ENCODE measurements at regions not wholly inside any gene's neighbourhood (a gene's known extent, or its start where the extent isn't known, plus 50 kb on each side); places are given as distances from the start of the nearest gene placed in this dataset.

DNA sequence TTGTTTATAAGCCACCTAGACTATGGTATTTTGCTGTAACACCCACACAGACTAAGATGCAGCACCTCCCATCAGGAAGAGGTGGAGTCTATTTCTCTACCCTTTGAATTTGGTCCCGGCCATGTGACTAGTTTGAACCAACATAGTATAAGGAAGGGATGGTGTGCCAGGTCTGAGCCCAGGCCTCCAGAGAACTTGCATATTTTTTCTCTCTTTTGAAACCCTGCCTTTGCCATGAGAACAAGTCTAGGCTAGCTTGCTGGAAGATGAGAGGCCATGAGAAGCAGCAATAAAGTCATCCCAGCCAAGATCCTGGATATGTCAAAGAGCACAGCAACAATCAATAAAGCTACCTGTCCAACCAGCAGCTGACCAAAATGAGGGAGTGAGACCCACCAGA, 63.0 kb upstream of the ANKEF1 start:
- Histone ChIP-seq H3K4me2 (no peak overlapping the region), H3K79me2 (ENCODE audit: insufficient read depth, low read depth) (no peaks in the 10 kb centered on the region), H3K4me1 (ENCODE audit: low read depth, poor library complexity, severe bottlenecking) (no peaks in the 10 kb centered on the region), H3K27me3 (ENCODE audit: insufficient read depth, low read depth) (no peaks in the 10 kb centered on the region), H3K36me3 (ENCODE audit: insufficient read depth) (no peaks in the 10 kb centered on the region), H3K27ac (no peak overlapping the region), H3K4me3 (IDR thresholded peaks at IDR 0.05; ENCODE audit: insufficient read depth, low read depth, low read length) (no peak overlapping the region), H2AFZ (ENCODE audit: low read depth) (no peak overlapping the region), H4K20me1 (ENCODE audit: insufficient read depth) (no peaks in the 10 kb centered on the region), H3K9ac (no peak overlapping the region)
- TF ChIP-seq, protein P1, sequence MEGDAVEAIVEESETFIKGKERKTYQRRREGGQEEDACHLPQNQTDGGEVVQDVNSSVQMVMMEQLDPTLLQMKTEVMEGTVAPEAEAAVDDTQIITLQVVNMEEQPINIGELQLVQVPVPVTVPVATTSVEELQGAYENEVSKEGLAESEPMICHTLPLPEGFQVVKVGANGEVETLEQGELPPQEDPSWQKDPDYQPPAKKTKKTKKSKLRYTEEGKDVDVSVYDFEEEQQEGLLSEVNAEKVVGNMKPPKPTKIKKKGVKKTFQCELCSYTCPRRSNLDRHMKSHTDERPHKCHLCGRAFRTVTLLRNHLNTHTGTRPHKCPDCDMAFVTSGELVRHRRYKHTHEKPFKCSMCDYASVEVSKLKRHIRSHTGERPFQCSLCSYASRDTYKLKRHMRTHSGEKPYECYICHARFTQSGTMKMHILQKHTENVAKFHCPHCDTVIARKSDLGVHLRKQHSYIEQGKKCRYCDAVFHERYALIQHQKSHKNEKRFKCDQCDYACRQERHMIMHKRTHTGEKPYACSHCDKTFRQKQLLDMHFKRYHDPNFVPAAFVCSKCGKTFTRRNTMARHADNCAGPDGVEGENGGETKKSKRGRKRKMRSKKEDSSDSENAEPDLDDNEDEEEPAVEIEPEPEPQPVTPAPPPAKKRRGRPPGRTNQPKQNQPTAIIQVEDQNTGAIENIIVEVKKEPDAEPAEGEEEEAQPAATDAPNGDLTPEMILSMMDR (conservative IDR thresholded peaks at IDR 0.05; ENCODE audit: low read depth, low read length), result no peak

GRCh38 chr20:9969626-9970025, 65.2 kb upstream of the ANKEF1 start:
- Histone ChIP-seq H3K27ac (no peak overlapping the region), H3K4me2 (no peak overlapping the region), H3K79me2 (ENCODE audit: insufficient read depth, low read depth) (no peaks in the 10 kb centered on the region), H3K27me3 (ENCODE audit: insufficient read depth, low read depth) (no peaks in the 10 kb centered on the region), H2AFZ (ENCODE audit: low read depth) (no peak overlapping the region), H3K36me3 (ENCODE audit: insufficient read depth) (no peaks in the 10 kb centered on the region), H3K4me1 (ENCODE audit: low read depth, poor library complexity, severe bottlenecking) (no peaks in the 10 kb centered on the region), H3K9ac (no peak overlapping the region), H4K20me1 (ENCODE audit: insufficient read depth) (no peaks in the 10 kb centered on the region), H3K4me3 (IDR thresholded peaks at IDR 0.05; ENCODE audit: insufficient read depth, low read depth, low read length) (no peak overlapping the region)
- TF ChIP-seq, protein P1 (conservative IDR thresholded peaks at IDR 0.05; ENCODE audit: low read depth, low read length), result no peak

DNA sequence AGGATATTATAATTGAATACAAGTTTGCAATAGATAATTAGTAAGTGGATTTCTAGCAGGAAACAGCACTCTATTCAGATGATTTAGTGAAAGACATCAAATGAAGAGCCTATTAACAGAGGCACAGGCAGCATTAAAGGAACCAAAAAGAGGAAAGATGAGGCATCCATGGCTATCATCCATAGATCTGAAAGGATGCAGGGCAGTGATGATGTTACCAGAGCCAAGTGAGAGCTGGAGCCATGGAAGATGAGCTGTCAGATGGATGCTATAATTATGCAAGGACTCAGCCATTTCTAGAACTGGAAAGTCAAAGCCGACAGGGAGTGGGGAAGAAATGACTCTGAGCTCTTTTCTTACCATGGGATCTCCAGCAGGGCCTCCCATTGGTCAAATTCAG, 66.8 kb upstream of the ANKEF1 start:
- H4K20me1 ChIP-seq (ENCODE audit: insufficient read depth), result no peaks in the 10 kb centered on the region
- H3K9ac ChIP-seq, result no peak overlapping the region
- H3K27ac ChIP-seq, result no peak overlapping the region
- H3K4me1 ChIP-seq (ENCODE audit: low read depth, poor library complexity, severe bottlenecking), result no peaks in the 10 kb centered on the region
- TF ChIP-seq, protein P1 (conservative IDR thresholded peaks at IDR 0.05; ENCODE audit: low read depth, low read length), result no peak
- no peaks in the 10 kb centered on the region for H3K27me3 ChIP-seq (ENCODE audit: insufficient read depth, low read depth)
- no peak overlapping the region for H3K4me3 ChIP-seq (IDR thresholded peaks at IDR 0.05; ENCODE audit: insufficient read depth, low read depth, low read length)
- no peak overlapping the region for H2AFZ ChIP-seq (ENCODE audit: low read depth)
- H3K36me3 ChIP-seq (ENCODE audit: insufficient read depth), result no peaks in the 10 kb centered on the region
- no peak overlapping the region for H3K4me2 ChIP-seq
- no peaks in the 10 kb centered on the region for H3K79me2 ChIP-seq (ENCODE audit: insufficient read depth, low read depth)

DNA sequence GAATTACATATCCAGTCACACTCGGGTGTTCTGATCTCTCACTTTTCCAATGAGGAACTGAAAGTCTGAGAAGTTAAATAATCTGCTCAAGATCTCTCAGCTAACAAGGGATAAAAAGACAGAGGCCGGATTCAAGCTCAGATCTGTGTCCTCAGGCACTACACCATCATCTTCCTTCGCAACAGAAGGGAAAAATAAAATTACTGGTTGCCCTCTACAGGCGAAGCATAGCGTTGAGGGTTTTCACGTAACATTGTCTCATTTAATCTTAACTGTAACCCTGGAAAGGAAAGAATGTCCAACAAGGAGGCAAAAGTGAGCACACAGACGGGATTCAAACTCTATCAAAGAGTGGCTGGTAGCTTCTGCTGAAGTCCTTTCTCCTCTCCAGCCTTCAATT, 67.8 kb upstream of the ANKEF1 start:
- H3K79me2 ChIP-seq (ENCODE audit: insufficient read depth, low read depth), result no peaks in the 10 kb centered on the region
- no peak overlapping the region for H3K4me3 ChIP-seq (IDR thresholded peaks at IDR 0.05; ENCODE audit: insufficient read depth, low read depth, low read length)
- no peaks in the 10 kb centered on the region for H3K4me1 ChIP-seq (ENCODE audit: low read depth, poor library complexity, severe bottlenecking)
- no peaks in the 10 kb centered on the region for H3K27me3 ChIP-seq (ENCODE audit: insufficient read depth, low read depth)
- no peaks in the 10 kb centered on the region for H3K36me3 ChIP-seq (ENCODE audit: insufficient read depth)
- H3K27ac ChIP-seq, result no peak overlapping the region
- no peak overlapping the region for H3K4me2 ChIP-seq
- H2AFZ ChIP-seq (ENCODE audit: low read depth), result no peak overlapping the region
- TF ChIP-seq, protein P1 (conservative IDR thresholded peaks at IDR 0.05; ENCODE audit: low read depth, low read length), result no peak
- no peak overlapping the region for H3K9ac ChIP-seq
- no peaks in the 10 kb centered on the region for H4K20me1 ChIP-seq (ENCODE audit: insufficient read depth)

GRCh38 chr20:9963029-9963428, 71.8 kb upstream of the ANKEF1 start:
- Histone ChIP-seq H2AFZ (ENCODE audit: low read depth) (no peak overlapping the region), H3K4me1 (ENCODE audit: low read depth, poor library complexity, severe bottlenecking) (no peaks in the 10 kb centered on the region), H4K20me1 (ENCODE audit: insufficient read depth) (no peaks in the 10 kb centered on the region), H3K4me3 (IDR thresholded peaks at IDR 0.05; ENCODE audit: insufficient read depth, low read depth, low read length) (no peak overlapping the region), H3K79me2 (ENCODE audit: insufficient read depth, low read depth) (no peaks in the 10 kb centered on the region), H3K36me3 (ENCODE audit: insufficient read depth) (no peaks in the 10 kb centered on the region), H3K27ac (no peak overlapping the region), H3K27me3 (ENCODE audit: insufficient read depth, low read depth) (no peaks in the 10 kb centered on the region), H3K4me2 (no peak overlapping the region), H3K9ac (no peak overlapping the region)
- TF ChIP-seq, protein P1 (conservative IDR thresholded peaks at IDR 0.05; ENCODE audit: low read depth, low read length), result no peak
